Daoy (cell line): ENCODE measurements at regions not wholly inside any gene's neighbourhood (a gene's known extent, or its start where the extent isn't known, plus 50 kb on each side); places are given as distances from the start of the nearest gene placed in this dataset.
"Not testable (repeated sequence)": the region's sequence is repeated elsewhere in the genome, so short reads cannot be mapped to it uniquely, and the experiment has no call there.

Experiments used
- DNase-seq: peaks from one replicate; pipeline ENCODE4 v3.0.0-alpha.2; 2015; ENCODE audit warnings: low read depth

GRCh38 chr11:71182791-71183677, 69.3 kb downstream of the SHANK2 start:
- DNase-seq = no peak

- DNase-seq = no peak
Measured at GRCh38 chr11:71181566-71181965, 70.8 kb downstream of the SHANK2 start.

- no peak for DNase-seq
Measured at GRCh38 chr11:71180694-71181470, 71.5 kb downstream of the SHANK2 start.

GRCh38 chr11:71179877-71180605, 72.3 kb downstream of the SHANK2 start:
- no peak for DNase-seq

- no peak for DNase-seq
Measured at GRCh38 chr11:71178076-71178475, 74.3 kb downstream of the SHANK2 start.

GRCh38 chr11:71176812-71177211, 75.6 kb downstream of the SHANK2 start:
- DNase-seq = no peak

GRCh38 chr11:71173709-71174108, 78.7 kb downstream of the SHANK2 start:
- DNase-seq = no peak

GRCh38 chr11:71172680-71173079, 79.7 kb downstream of the SHANK2 start:
- no peak for DNase-seq

- DNase-seq = no peak
Measured at GRCh38 chr11:71171576-71171975, 80.8 kb downstream of the SHANK2 start.

- DNase-seq = no peak
Measured at GRCh38 chr11:71170624-71171423, 81.6 kb downstream of the SHANK2 start.

GRCh38 chr11:71169313-71169712, 83.1 kb downstream of the SHANK2 start:
- no peak for DNase-seq

GRCh38 chr11:71167814-71168213, 84.6 kb downstream of the SHANK2 start:
- DNase-seq = not testable (repeated sequence)

- DNase-seq = no peak
Measured at GRCh38 chr11:71165771-71166170, 86.6 kb downstream of the SHANK2 start.

GRCh38 chr11:71164621-71165020, 87.8 kb downstream of the SHANK2 start:
- no peak for DNase-seq

GRCh38 chr11:71164186-71164585, 88.2 kb downstream of the SHANK2 start:
- DNase-seq = no peak

GRCh38 chr11:71163371-71163770, 89.0 kb downstream of the SHANK2 start:
- no peak for DNase-seq

- DNase-seq = no peak
Measured at GRCh38 chr11:71158936-71159335, 93.4 kb downstream of the SHANK2 start.

- DNase-seq = not testable (repeated sequence)
Measured at GRCh38 chr11:71157676-71158075, 94.7 kb downstream of the SHANK2 start.

GRCh38 chr11:71156301-71156700, 96.1 kb downstream of the SHANK2 start:
- no peak for DNase-seq

GRCh38 chr11:71155846-71156245, 96.5 kb downstream of the SHANK2 start:
- no peak for DNase-seq

GRCh38 chr11:71154261-71154805, 98.0 kb downstream of the SHANK2 start:
- no peak for DNase-seq
